Prostate gland (tissue), 2 donors: ENCODE measurements at regions not wholly inside any gene's neighbourhood (a gene's known extent, or its start where the extent isn't known, plus 50 kb on each side); places are given as distances from the start of the nearest gene placed in this dataset.

Experiments
- POLR2A ChIP-seq: fragments of 450-650 bp; IDR thresholded peaks from one replicate; pipeline ENCODE4 v1.6.1; 2016; ENCODE audit warnings: antibody characterized with exemption, mild to moderate bottlenecking
- POLR2AphosphoS5 ChIP-seq: sonication (generic); formaldehyde crosslinking; IDR thresholded peaks from one replicate; pipeline ENCODE4 v1.6.1; 2017; ENCODE audit warnings: antibody characterized with exemption
- TF ChIP-seq, protein P1 (sequence below), 4 experiments: fragments of 200-600 bp in 2 of 4; fragments of 450-650 bp in 2 of 4; sonication (generic) in 2 of 4; IDR thresholded peaks; 1 replicate in 3 of 4; 2 replicates in 1 of 4; pipeline ENCODE4 v1.5.1; 2016 to 2019; ENCODE audit warnings: antibody characterized with exemption in 4 of 4, mild to moderate bottlenecking in 2 of 4, moderate library complexity in 2 of 4

GRCh38 chrX:94053575-94053974 lies 379.6 kb downstream of the FAM133A start:
- TF ChIP-seq, protein P1, sequence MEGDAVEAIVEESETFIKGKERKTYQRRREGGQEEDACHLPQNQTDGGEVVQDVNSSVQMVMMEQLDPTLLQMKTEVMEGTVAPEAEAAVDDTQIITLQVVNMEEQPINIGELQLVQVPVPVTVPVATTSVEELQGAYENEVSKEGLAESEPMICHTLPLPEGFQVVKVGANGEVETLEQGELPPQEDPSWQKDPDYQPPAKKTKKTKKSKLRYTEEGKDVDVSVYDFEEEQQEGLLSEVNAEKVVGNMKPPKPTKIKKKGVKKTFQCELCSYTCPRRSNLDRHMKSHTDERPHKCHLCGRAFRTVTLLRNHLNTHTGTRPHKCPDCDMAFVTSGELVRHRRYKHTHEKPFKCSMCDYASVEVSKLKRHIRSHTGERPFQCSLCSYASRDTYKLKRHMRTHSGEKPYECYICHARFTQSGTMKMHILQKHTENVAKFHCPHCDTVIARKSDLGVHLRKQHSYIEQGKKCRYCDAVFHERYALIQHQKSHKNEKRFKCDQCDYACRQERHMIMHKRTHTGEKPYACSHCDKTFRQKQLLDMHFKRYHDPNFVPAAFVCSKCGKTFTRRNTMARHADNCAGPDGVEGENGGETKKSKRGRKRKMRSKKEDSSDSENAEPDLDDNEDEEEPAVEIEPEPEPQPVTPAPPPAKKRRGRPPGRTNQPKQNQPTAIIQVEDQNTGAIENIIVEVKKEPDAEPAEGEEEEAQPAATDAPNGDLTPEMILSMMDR (IDR thresholded peaks at IDR 0.05) = no peak
- TF ChIP-seq POLR2AphosphoS5 (no peak), POLR2A (no peak)
